ENCODE measurements at regions not wholly inside any gene's neighbourhood (a gene's known extent, or its start where the extent isn't known, plus 50 kb on each side); places are given as distances from the start of the nearest gene placed in this dataset.

DNA sequence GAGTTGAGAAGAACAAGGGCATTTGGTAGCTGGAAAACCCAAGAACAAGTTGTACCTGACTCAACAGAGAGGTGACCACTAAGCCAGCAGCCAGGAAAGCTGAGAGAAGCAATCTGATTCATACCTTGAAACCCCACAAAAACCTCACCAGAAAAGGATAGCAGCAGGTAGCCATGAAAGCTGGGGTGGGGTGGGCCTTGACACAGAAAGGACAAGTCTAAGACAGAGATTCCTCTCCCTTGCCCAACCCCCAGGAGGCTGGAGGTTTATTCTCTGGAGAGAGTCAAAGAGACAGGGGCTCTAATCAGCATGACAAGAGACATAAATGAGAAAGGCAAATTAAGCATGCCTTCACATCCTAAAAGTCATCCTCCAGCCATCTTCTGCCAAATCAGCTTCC is 151.7 kb upstream of the DST start:
- Histone ChIP-seq H3K79me2 (ENCODE audit: insufficient read depth, low read length) (peaks cover 4% of the 10 kb centered on the region; the same call in 1 of the 2 replicates), H3K9me3 (ENCODE audit: insufficient read depth, low read depth, low read length) (no peaks in the 10 kb centered on the region), H3K4me1 (ENCODE audit: insufficient read depth, low read length, poor library complexity, severe bottlenecking) (no peaks in the 10 kb centered on the region), H3F3A (ENCODE audit: low read depth) (no peaks in the 10 kb centered on the region), H3K27me3 (ENCODE audit: insufficient read depth, low read length, poor library complexity, severe bottlenecking) (no peaks in the 10 kb centered on the region), H3K4me2 (ENCODE audit: low read depth, low read length, poor library complexity, severe bottlenecking) (no peak overlapping the region), H3K4me3 (ENCODE audit: low read length, poor library complexity, severe bottlenecking) (no peak overlapping the region), H2AFZ (ENCODE audit: low read length) (no peak overlapping the region), H4K20me1 (ENCODE audit: insufficient read depth, low read length, poor library complexity, severe bottlenecking) (no peaks in the 10 kb centered on the region), H3K9me2 (replicated peaks; ENCODE audit: low read depth, low read length) (no peaks in the 10 kb centered on the region), H3K36me3 (ENCODE audit: insufficient read depth, low read length) (no peaks in the 10 kb centered on the region), H3K9ac (ENCODE audit: low read depth, low read length, poor library complexity, severe bottlenecking) (no peak overlapping the region)
- no peak for TF ChIP-seq EZH2phosphoT487 (IDR thresholded peaks at IDR 0.05; ENCODE audit: borderline replicate concordance)
- TF ChIP-seq, protein P1, sequence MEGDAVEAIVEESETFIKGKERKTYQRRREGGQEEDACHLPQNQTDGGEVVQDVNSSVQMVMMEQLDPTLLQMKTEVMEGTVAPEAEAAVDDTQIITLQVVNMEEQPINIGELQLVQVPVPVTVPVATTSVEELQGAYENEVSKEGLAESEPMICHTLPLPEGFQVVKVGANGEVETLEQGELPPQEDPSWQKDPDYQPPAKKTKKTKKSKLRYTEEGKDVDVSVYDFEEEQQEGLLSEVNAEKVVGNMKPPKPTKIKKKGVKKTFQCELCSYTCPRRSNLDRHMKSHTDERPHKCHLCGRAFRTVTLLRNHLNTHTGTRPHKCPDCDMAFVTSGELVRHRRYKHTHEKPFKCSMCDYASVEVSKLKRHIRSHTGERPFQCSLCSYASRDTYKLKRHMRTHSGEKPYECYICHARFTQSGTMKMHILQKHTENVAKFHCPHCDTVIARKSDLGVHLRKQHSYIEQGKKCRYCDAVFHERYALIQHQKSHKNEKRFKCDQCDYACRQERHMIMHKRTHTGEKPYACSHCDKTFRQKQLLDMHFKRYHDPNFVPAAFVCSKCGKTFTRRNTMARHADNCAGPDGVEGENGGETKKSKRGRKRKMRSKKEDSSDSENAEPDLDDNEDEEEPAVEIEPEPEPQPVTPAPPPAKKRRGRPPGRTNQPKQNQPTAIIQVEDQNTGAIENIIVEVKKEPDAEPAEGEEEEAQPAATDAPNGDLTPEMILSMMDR (conservative IDR thresholded peaks at IDR 0.05; ENCODE audit: low read length), result no peak

DNA sequence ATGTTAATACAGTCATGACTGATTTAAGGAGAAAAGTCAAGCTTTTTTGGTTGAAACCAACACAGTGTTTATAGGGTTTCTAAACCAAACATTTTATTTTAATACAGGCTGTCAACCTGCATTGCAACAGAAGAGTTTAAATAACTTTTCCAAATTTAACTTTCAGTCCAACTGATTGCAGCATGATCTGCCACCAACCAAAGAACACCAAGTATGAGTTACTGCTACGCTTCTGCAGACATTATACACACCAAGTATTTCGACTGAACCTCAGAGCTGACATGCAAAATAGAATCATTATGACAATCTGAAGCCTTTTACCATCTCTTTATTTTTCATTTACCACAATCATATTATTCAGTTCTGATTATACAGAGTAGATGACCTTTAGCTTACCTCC is 151.2 kb upstream of the DST start:
- H3K9ac ChIP-seq (ENCODE audit: low read depth, low read length, poor library complexity, severe bottlenecking), result no peak overlapping the region
- no peak overlapping the region for H3K4me2 ChIP-seq (ENCODE audit: low read depth, low read length, poor library complexity, severe bottlenecking)
- H3K36me3 ChIP-seq (ENCODE audit: insufficient read depth, low read length), result no peaks in the 10 kb centered on the region
- peaks cover 4% of the 10 kb centered on the region; the same call in 1 of the 2 replicates for H3K79me2 ChIP-seq (ENCODE audit: insufficient read depth, low read length)
- TF ChIP-seq, protein P1 (conservative IDR thresholded peaks at IDR 0.05; ENCODE audit: low read length), result no peak
- TF ChIP-seq EZH2phosphoT487 (IDR thresholded peaks at IDR 0.05; ENCODE audit: borderline replicate concordance), result no peak
- no peak overlapping the region for H2AFZ ChIP-seq (ENCODE audit: low read length)
- H4K20me1 ChIP-seq (ENCODE audit: insufficient read depth, low read length, poor library complexity, severe bottlenecking), result no peaks in the 10 kb centered on the region
- no peaks in the 10 kb centered on the region for H3K9me2 ChIP-seq (replicated peaks; ENCODE audit: low read depth, low read length)
- no peaks in the 10 kb centered on the region for H3K27me3 ChIP-seq (ENCODE audit: insufficient read depth, low read length, poor library complexity, severe bottlenecking)
- H3K9me3 ChIP-seq (ENCODE audit: insufficient read depth, low read depth, low read length), result no peaks in the 10 kb centered on the region
- H3F3A ChIP-seq (ENCODE audit: low read depth), result no peaks in the 10 kb centered on the region
- no peaks in the 10 kb centered on the region for H3K4me1 ChIP-seq (ENCODE audit: insufficient read depth, low read length, poor library complexity, severe bottlenecking)
- no peak overlapping the region for H3K4me3 ChIP-seq (ENCODE audit: low read length, poor library complexity, severe bottlenecking)

DNA sequence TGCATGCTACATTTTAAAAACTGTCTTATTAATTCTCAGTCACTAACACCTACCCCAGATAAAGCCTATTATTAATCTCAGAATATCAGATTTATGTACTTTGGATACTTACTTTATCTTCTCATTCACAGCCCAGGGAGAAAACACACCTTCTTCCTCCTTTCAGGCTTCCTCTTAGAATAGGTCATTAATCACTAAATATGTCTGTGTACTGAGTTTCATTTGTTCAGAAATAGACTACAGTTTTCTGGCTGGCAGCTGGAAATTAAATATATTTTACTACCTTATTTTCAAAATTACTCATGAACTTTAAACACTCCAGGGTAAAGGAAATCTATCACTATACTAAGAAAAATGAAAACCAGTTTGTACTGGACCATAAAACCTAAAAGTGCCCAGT is 147.7 kb upstream of the DST start:
- H3K27me3 ChIP-seq (ENCODE audit: insufficient read depth, low read length, poor library complexity, severe bottlenecking), result no peaks in the 10 kb centered on the region
- no peak overlapping the region for H3K9ac ChIP-seq (ENCODE audit: low read depth, low read length, poor library complexity, severe bottlenecking)
- H3K4me1 ChIP-seq (ENCODE audit: insufficient read depth, low read length, poor library complexity, severe bottlenecking), result peaks cover 9% of the 10 kb centered on the region
- no peaks in the 10 kb centered on the region for H3K9me3 ChIP-seq (ENCODE audit: insufficient read depth, low read depth, low read length)
- H3K4me2 ChIP-seq (ENCODE audit: low read depth, low read length, poor library complexity, severe bottlenecking), result no peak overlapping the region
- H3K36me3 ChIP-seq (ENCODE audit: insufficient read depth, low read length), result no peaks in the 10 kb centered on the region
- no peak overlapping the region for H2AFZ ChIP-seq (ENCODE audit: low read length)
- no peaks in the 10 kb centered on the region for H4K20me1 ChIP-seq (ENCODE audit: insufficient read depth, low read length, poor library complexity, severe bottlenecking)
- H3F3A ChIP-seq (ENCODE audit: low read depth), result no peaks in the 10 kb centered on the region
- TF ChIP-seq, protein P1 (conservative IDR thresholded peaks at IDR 0.05; ENCODE audit: low read length), result no peak
- TF ChIP-seq EZH2phosphoT487 (IDR thresholded peaks at IDR 0.05; ENCODE audit: borderline replicate concordance), result no peak
- H3K9me2 ChIP-seq (replicated peaks; ENCODE audit: low read depth, low read length), result no peaks in the 10 kb centered on the region
- no peak overlapping the region for H3K4me3 ChIP-seq (ENCODE audit: low read length, poor library complexity, severe bottlenecking)
- H3K79me2 ChIP-seq (ENCODE audit: insufficient read depth, low read length), result peaks cover 4% of the 10 kb centered on the region; the same call in 1 of the 2 replicates
